ENCODE measurements at regions not wholly inside any gene's neighbourhood (a gene's known extent, or its start where the extent isn't known, plus 50 kb on each side); places are given as distances from the start of the nearest gene placed in this dataset.

DNA sequence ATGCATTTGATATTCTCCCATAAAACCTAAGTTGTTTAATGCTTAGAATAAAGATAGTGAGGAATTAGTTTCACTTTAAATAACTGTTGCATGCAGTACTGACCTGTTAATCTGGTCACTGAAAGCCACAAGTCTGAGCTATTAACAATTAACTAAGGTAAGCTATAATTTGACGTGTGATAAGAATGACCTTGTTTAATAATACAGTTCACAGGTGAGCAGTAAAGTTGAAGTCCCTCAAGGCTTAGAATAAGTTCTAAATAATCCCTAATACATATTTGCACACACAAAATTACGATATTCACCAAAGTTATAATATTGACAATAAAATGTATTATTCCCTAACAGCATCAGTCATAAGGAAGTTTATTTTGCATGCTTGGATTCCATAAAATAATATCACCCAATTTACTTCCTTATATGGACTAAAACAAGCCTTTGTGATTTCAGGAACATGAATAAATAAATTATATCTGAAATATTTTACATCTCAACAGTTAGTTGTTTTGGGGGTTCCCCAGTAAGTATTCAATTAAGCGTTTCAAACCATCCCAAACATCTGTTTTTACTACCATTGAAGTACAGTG is 70.6 kb upstream of the CHRM3 start:
- TF ChIP-seq, protein P1, sequence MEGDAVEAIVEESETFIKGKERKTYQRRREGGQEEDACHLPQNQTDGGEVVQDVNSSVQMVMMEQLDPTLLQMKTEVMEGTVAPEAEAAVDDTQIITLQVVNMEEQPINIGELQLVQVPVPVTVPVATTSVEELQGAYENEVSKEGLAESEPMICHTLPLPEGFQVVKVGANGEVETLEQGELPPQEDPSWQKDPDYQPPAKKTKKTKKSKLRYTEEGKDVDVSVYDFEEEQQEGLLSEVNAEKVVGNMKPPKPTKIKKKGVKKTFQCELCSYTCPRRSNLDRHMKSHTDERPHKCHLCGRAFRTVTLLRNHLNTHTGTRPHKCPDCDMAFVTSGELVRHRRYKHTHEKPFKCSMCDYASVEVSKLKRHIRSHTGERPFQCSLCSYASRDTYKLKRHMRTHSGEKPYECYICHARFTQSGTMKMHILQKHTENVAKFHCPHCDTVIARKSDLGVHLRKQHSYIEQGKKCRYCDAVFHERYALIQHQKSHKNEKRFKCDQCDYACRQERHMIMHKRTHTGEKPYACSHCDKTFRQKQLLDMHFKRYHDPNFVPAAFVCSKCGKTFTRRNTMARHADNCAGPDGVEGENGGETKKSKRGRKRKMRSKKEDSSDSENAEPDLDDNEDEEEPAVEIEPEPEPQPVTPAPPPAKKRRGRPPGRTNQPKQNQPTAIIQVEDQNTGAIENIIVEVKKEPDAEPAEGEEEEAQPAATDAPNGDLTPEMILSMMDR (IDR thresholded peaks at IDR 0.05): no peak
- TF ChIP-seq EZH2 (IDR thresholded peaks at IDR 0.05; ENCODE audit: borderline replicate concordance, insufficient read depth, low read depth, low read length, poor library complexity, severe bottlenecking): no peak

All from B cell (primary cell).